GM19328 (cell line): ENCODE measurements at regions not wholly inside any gene's neighbourhood (a gene's known extent, or its start where the extent isn't known, plus 50 kb on each side); places are given as distances from the start of the nearest gene placed in this dataset.

ENCODE experiments used
- ATAC-seq: cut with Tn5 transposase; IDR thresholded peaks from one replicate; pipeline ENCODE4 v1.9.1; 2021; ENCODE audit warnings: mild to moderate bottlenecking, moderate library complexity; ENCODE audit not compliant: unreplicated experiment

DNA sequence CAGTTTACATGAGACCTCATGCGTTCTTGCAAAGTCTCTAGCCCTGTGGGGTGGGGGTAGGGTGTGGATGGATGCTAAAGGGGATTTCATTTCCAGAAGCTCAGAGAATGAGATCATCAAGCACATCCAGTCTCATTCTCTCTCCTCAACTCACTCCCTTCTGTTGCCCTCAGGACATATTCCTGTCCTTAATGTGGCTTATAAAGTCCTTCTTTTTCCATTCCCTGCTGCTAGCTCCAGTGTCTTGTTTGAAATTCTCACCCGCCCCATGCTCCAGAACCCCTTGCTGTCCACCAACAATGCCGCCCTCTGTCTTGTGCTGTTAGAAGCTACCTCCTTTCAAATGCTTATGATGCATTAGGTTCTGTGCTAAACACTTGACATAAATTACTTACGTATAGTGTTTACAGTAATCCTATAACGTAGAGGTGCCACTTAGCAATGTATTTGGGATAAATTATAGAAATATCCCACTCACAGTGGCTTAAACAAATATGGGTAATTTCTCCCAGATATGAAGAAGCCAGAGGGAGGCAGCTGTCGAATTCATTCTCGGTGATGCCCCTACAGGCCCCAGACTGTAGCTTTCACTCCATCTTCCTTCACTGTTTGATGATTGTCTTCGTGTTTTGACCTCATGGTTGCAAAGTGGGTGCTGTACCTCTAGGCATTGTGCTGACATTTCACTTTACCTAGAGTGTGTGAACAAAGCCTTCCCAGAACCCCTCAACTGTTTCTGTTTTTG is 273.1 kb upstream of the TBL1XR1 start:
- ATAC-seq, result no peak

DNA sequence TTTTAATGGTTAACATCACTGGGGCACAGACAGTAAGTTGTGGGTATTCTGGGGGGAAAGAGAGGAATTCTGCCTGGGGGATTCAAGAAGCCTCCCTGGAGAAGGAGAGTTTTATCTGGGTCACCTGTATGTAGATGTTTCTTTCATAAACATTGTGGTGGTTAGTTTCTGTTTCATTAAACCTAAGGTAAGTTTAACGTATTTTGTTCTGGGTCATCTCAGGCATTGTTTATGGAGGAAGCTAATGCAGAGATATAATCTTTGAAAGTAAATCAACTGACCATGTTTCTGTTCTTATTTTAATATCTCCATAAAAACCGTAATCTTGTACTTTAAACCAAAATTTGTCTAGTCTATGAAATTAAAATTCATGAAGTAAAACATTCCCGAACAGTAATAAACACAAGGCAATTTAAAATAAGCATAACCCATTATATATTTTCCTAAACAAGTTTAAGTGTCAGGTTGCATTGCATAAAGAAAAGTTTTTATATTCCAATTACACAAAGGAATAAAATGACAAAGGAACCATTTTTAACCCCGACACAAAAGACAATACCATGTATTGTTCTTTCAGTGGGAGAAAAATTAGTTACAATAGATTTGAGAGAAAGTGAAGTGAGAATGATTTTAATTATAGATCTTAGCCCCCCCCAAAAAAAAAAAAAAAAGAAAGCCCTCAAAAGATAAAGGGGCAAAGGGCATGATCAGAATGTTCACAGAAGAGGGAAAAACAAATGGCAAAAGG is 274.6 kb upstream of the TBL1XR1 start:
- no peak for ATAC-seq

DNA sequence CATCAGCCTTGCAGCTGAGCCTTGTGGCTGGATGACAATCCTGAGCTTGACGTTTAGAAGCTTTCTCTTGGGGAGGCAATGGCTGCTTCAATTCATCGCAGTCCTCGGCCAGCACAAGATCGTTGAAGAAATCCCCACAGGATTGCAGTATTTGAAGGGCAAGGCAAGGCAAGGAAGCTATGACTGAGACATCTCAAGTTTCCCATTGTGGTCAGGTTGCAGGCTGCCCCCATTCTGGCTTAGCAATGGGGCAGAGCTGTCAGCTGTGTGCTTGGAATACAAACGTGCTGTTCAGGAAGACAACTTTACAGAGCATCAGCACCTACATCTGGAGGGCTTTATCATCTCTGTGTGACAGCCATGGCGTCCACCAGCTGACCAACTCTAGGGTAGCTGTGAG is 275.9 kb upstream of the TBL1XR1 start:
- no peak for ATAC-seq

DNA sequence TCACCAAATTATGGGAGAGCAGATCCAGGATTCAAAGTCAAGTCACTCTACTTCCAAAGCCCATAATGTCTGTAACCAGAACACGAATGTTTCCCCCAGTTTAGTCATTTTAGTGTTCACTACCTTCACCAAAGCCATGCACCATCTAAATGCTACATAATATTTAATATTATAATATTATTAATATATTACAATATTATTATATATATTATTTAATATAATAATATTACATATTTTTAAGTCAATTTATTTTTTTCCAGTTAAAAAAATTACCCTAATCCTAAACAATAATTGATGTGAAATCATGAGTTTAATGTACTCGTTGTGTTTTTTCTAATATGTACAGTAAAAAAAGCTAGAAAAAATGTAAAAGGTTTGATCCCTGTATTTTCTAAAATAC is 276.6 kb upstream of the TBL1XR1 start:
- ATAC-seq, result no peak

DNA sequence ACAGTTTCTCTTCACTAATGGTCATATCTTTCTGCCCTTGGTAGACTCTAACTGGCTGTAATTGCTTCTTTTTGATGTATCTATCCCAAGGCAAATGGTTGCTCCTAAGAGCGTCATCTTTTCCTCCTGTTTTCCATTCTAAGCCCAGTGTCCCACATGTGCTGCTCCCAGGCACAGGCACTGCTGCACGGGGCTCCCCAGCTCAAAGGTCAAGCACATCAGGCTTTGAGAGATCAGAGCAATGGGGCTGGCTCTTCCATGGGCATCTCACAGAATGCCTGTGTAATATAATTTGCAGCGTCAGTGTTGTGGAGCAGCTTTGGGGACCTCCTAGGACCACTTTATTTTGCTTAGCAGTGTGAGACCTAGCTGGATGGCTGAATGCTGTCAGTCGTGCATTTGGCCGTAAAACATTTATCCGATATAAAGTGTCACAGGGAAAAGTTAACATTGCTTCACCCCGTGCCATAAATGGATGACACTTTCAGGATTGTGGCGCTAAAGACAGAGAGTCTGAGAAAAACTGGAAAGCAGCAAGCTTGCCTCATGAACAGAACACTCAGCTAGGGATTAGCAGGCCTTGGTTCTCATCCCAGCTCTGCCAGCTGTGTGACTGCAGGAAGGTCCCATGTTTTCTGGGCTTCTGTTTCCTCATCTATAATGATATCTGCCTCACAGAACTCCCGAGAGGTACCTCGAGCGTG is 277.5 kb upstream of the TBL1XR1 start:
- no peak for ATAC-seq

DNA sequence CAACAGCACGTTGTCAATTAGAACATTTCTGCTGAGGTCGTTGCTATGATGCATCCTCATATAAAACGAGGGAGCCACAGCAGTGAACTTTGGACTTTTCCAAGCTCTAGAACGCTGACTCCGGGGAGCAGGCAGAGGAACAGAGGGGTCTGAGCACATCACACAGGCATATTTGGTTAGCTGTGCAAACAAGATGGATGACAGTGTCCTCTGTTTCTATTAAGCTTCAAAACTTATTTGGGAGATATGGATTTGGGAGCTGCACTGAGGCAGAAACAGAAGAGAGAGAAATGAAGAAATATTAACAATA is 278.0 kb upstream of the TBL1XR1 start:
- ATAC-seq, result no peak

DNA sequence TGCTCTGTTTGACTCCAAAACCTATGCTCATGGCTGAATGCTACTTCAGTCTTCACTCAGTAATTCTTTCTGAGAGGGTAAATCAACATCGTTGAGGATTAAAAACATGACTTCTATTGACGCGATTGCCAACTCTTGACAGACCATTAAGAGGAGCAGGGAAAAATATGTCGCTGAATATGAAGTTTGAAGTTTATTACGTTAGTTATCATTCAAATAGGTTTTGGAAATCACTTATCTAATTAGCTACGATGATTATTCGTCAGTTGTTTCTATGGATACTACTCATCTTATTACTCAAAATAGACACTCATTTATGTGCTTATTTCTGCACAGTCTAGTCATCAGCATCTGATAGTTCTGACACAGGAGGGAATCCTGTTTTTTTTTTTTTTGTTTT is 279.2 kb upstream of the TBL1XR1 start:
- ATAC-seq, result no peak

DNA sequence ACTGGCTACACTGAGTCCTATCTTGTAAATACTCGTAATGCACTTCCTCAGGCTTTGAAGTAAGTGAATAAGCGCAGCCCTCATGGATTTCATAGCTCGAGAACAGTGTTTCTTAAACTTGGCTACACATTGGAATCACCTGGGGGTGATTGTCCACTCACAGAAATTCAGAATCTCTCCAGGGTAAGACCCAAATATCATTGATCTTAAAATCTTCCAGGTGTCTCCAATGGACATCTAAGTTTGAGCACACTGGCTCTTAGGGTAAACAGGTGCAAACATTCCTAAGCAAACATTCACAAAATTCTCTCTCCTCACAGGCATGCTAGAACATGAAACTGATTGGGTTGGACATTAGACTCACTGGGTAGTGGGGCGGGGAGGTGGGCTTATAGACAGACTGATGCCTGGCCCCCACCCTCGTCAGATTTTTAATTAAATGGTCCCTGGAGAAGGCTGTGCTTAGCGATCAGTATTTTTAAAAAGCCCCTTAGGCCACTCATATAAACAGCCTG is 279.7 kb upstream of the TBL1XR1 start:
- no peak for ATAC-seq

DNA sequence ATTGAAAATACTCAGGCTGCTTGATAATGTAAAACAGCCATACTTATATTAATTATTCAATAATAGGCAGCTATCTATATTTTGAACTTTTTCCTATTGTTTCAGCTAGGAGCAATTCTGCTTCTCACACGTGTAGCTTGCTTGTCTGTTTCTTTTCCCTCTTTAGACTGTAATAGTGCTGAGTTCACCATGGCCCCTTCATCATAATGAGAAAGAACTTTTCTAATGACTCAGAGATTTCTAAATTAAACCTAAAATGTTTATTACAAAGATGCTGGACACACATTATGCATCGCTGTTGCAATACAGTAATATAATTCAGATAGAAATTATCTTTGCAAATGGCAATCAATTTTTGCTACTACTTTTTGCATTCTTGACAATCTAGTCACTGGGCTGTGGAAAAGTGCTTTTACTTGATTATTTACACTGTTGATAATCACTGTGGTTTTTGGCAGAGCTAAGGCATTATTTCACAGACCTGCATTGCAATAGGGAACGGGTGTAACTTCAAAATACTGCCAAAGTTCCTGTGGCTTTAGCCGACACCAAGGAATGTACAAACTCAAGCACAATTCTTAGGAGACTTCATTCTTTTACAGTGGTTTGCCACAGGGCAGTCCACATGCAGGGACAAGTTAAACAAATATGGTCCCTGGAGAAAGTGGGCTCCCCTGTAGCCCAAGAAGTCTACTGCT is 281.0 kb upstream of the TBL1XR1 start:
- no peak for ATAC-seq

DNA sequence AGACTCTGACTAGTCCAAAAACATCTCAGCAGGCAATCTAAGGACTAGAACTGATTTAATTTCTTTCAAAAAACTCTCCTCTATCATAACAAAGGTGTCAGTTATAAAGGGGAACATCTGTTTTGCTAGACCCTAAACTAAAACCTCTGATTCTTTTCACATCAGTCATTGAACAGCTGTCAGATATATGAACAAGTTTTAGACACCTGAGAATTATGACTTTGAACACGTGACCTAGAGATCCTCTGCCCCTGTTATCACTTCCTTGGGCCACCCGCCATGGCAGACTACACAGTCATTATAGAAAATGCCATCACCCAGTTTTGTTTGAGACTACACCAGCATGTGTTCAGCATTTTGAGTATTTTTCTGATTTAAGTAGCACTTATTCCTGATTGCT is 282.3 kb upstream of the TBL1XR1 start:
- no peak for ATAC-seq

DNA sequence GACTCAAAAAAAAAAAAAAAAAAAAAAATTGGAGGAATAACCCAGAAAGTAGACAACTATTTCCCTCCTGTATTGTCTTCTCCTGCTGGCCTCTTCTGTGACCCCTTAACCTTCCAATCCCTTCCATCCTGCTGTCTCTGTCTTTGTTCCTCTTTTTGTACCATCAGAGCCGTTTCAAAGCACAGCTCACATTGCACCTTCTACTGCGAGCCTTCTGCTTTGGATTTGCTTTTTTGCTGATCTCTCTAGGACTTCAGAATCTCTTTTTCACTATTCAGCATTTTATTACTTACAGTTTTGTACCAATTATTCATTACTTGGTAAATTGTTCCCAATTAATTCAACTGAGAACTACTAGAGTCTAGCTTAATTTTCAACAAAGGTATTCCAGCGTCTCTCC is 284.0 kb upstream of the TBL1XR1 start:
- ATAC-seq, result no peak

DNA sequence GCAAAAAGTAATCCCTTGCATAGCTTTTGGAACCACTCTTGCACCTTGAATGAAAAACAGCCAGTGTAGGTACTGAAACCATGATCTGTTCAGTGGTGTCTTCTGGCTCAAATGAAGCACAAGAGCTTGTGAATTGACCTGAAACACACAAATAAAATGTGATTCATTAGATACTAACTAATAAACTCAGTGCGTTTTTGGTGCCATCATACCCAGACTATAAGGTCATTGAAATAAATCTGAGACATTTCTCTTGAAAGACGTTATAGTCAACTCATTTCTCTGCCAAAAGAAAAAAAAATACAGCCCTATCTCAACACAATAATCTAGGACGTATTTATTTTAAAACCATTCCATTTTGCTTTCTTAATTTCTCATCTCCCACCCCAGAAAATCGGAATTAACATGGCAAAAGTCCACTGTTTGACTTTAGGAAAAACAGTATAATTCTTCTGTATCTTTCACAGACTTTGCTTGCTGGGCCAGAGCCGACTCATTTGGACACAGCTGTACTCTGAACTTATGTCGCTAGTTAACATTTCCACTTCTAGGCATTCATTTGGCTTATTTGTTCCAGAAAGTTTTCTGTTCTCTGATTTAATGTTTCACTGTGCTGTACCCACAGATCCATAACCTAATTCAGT is 284.9 kb upstream of the TBL1XR1 start:
- ATAC-seq, result no peak

DNA sequence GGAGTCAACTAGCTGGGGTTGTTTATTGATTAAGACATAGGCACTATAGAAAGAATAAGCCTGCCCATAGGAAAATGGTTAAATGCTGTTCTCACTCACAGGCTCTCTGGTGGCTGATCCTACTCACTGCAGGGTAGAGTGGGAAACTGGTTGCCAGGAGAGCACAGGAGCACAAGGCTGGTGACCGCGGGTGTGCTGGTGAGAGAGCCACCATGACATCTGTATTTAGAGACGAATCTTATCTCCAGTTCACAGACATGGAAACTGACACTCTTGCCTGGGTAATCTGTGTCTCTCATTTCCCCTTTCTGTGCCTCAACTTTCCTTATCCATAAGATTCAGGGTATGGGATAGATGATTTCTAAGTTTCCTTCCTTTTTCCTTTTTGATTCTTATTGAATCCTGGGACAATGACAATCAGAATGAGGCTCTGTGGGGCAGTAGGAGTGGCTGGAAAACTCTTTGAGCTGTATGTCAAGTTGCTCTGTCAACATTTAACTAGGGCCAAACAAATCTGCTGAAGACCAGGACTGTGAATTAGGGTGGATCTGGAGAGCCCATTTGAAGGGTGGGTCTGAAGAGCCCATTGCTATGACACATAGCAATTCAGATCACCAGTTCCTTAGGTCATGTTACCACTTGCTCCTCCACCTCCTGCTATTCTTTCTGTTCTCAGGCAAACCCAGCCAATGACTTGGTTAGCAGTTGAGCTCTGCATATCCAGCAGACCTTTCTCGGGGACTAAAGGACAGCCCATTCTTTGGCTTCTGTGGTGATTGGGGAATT is 286.1 kb upstream of the TBL1XR1 start:
- no peak for ATAC-seq

DNA sequence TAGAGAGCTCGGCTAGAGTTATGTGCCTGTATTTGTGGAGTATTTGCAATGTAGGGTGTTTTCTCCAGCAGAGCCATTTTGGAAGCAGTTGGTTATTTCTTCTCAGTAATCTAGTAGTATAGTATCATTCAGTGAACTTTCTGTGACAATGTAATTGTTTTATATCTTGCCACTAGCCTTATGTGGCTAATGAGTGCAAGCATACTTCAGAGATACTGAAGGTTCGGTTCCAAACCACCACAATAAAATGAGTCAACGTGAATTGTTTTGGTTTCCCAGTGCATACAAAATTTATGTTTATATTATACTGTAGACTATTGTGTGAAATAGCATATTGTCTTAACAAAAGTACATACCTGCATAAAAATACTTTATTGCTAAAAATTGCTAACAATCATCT is 286.9 kb upstream of the TBL1XR1 start:
- no peak for ATAC-seq

DNA sequence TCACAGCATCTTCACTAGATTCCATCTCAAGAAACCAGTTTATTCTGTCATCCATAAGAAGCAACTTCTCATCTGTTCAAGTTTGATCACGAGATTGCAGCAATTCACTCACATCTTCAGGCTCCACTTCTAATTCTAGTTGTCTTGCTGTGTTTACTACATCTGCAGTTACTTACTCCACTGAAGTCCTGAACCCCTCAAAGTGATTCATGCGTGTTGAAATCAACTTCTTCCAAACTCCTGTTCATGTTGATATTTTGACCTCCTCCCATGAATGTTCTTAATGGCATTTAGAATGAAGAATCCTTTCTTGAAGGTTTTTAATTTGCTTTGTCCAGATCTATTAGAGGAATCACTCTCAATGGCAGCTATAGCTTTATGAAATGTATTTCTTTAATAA is 287.6 kb upstream of the TBL1XR1 start:
- no peak for ATAC-seq

DNA sequence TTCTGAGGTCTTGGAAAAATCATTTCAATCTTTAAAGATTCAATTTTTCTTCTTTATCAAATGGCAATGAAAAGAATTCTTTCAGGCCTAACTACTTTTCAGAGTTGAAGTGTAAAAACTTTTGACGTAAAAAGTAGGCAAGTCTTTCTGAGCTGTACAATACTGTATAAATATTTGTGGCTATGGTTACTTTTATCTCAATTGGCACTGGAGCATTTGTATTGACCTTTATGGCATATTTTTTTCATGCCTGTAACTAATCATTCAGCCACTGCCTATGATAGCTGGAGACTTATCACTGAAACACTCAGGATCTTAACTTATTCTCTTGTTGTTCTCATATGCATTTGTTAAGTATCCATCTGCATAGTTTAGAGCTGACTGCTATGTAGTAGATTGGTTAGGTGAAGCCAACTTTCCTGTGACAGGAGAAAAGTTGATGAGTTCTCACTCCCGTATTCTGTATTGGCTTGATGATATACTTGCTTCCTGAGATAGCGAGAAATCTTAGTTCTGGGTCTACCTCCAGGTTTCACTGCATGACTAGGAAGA is 290.4 kb upstream of the TBL1XR1 start:
- ATAC-seq, result no peak

DNA sequence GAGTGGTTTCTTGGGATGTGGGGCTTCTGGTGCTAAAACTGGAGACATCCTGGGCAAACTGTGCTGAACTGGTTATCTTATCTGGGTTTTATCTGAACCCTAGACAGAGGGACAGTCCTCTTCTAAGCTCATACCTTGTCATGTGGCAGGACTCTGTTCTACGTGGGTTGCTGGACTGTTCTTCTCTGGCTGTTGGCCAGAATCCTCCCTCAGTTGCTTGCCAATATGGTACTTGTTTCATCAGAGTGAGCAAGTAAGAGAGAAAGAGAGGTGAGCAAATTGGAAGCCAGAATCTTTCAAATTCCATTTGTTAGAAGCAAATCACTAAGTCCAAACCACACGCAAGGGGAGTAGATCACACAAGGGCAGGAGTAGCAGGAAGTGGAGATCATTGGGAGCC is 291.5 kb upstream of the TBL1XR1 start:
- no peak for ATAC-seq

DNA sequence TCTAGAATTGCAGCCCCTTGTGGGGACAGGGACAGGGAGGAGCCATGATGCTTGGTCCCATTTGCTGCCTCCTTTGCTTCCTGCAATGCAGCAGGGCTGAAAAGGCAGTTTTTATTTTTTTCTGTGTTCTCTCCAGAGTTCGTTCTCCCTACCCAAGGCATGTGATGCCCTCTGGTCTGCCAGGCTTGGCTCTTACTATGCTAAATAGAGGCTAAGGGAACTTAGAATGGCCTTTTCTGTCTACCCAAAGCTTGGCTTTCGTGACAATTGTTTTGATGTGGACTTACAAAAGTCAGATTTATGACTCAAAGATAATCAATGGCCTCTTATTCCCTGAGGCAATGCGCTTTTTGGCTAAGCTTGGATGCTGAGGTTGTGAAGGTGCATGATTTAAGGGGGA is 293.3 kb upstream of the TBL1XR1 start:
- ATAC-seq, result no peak

DNA sequence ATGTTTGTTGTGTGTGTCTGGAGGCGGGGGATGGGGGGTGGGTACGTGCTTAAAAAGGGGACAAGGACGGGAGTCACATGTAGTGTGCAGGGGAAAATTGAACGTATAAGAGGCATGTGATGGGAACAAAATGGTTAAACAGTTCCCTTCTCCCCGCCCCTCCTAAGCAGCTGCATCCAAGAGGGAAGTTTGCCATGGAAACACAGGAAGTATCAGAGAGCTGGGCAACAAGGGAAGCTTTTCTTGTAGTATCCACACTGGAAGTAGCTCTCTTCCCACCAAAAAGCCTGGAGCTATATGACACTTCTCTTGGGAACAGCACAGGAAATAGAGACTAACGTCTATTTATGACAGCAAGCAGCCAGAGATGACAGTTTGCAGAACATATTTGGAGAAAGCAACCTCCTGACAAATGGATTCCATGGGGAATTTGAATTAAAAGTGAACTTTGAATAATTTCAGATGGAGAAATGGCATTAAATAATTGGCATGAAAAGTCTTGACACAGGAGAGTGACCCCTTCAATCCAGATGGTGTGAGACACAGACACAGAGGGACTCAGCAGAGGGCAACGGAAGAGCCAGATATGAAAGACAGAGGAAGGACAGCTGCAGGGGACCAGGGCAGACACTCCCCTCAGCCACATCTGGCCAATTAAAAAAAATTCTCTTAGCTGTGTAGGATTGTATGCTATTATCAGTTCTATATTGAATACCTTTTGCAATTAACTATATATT is 294.2 kb upstream of the TBL1XR1 start:
- ATAC-seq, result no peak
